ENCODE measurements at regions not wholly inside any gene's neighbourhood (a gene's known extent, or its start where the extent isn't known, plus 50 kb on each side); places are given as distances from the start of the nearest gene placed in this dataset.

- no peak for TF ChIP-seq POLR2A (IDR thresholded peaks at IDR 0.05)
- TF ChIP-seq CTCF (IDR thresholded peaks at IDR 0.05) = no peak
These were observed 208.7 kb upstream of the P2RY1 start for GRCh38 chr3:152626226-152626625.

All from transverse colon (tissue), 3 donors.